Thoracic aorta (tissue), 2 donors: ENCODE measurements at regions not wholly inside any gene's neighbourhood (a gene's known extent, or its start where the extent isn't known, plus 50 kb on each side); places are given as distances from the start of the nearest gene placed in this dataset.
"Not testable (repeated sequence)": the region's sequence is repeated elsewhere in the genome, so short reads cannot be mapped to it uniquely, and the experiment has no call there.

Source experiments
- ATAC-seq: fragments of 150-250 bp; one replicate; pipeline ENCODE4 v1.8.0; 2017; ENCODE audit warnings: low read depth; ENCODE audit not compliant: insufficient number of reproducible peaks, low FRiP score
- DNase-seq: peaks from one replicate; pipeline ENCODE4 v3.0.0-alpha.2; 2020; ENCODE audit warnings: low spot score
- H3K27ac ChIP-seq, 2 donors: fragments of 200-600 bp; sonication (generic); 1 replicate in 1 of 2; 2 replicates in 1 of 2; pipeline ENCODE4 v1.5.1; 2016; ENCODE audit warnings: mild to moderate bottlenecking in 2 of 2, moderate library complexity in 2 of 2
- H3K27me3 ChIP-seq: fragments of 200-600 bp; sonication (generic); replicated peaks from 2 replicates; pipeline ENCODE4 v1.6.0; 2016; ENCODE audit warnings: mild to moderate bottlenecking; ENCODE audit not compliant: insufficient read depth
- H3K36me3 ChIP-seq: fragments of 200-600 bp; sonication (generic); one replicate; pipeline ENCODE4 v1.5.1; 2016
- H3K4me1 ChIP-seq, 2 donors: fragments of 200-600 bp; sonication (generic); 1 replicate in 1 of 2; 2 replicates in 1 of 2; pipeline versions ENCODE4 v1.5.1 to v1.6.0; 2016; ENCODE audit warnings: low read depth in 2 of 2, mild to moderate bottlenecking in 1 of 2; ENCODE audit not compliant: control insufficient read depth in 1 of 2
- H3K4me3 ChIP-seq: fragments of 200-600 bp; sonication (generic); 2 replicates; pipeline ENCODE4 v1.5.1; 2016; ENCODE audit warnings: mild to moderate bottlenecking
- H3K9me3 ChIP-seq: fragments of 200-600 bp; sonication (generic); 2 replicates; pipeline ENCODE4 v1.5.1; 2016
- CTCF ChIP-seq: fragments of 200-600 bp; sonication (generic); IDR thresholded peaks from one replicate; pipeline ENCODE4 v1.5.1; 2019; ENCODE audit warnings: antibody characterized with exemption

GRCh38 chr10:118810796-118811505 lies 56.2 kb upstream of the CACUL1 start:
- no peaks in the 10 kb centered on the region for H3K27me3 ChIP-seq
- H3K4me3 ChIP-seq: no peak overlapping the region
- H3K36me3 ChIP-seq: no peaks in the 10 kb centered on the region
- no peaks in the 10 kb centered on the region for H3K9me3 ChIP-seq
- DNase-seq (no peak), ATAC-seq (no peak)
- H3K27ac ChIP-seq: no peak overlapping the region
- TF ChIP-seq CTCF: no peak
- no peaks in the 10 kb centered on the region for H3K4me1 ChIP-seq

GRCh38 chr10:118811675-118812392 lies 57.1 kb upstream of the CACUL1 start:
- no peak overlapping the region for H3K4me3 ChIP-seq
- no peaks in the 10 kb centered on the region for H3K4me1 ChIP-seq
- H3K27me3 ChIP-seq: no peaks in the 10 kb centered on the region
- no peaks in the 10 kb centered on the region for H3K36me3 ChIP-seq
- no peak overlapping the region for H3K27ac ChIP-seq
- H3K9me3 ChIP-seq: no peaks in the 10 kb centered on the region
- no peak for TF ChIP-seq CTCF
- ATAC-seq (no peak), DNase-seq (no peak)

DNA sequence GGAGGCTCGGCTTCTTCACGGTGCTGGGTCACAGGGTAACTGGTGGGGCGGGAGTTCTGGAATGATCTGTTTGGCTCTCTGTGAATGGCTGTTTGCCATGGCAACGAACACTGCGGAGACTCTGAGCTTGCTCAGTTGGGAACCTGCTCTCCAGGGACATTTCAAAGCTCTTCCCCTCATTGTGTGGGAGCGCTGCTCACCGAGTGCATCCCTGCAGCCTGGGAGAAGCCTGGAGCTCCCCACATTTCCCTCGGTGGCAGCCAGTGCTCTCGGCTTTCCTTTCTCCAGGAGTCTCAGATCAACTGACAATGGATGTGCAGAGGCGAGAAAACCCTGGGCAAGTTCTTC lies 57.6 kb upstream of the CACUL1 start:
- Histone ChIP-seq H3K9me3 (no peaks in the 10 kb centered on the region), H3K4me1 (no peaks in the 10 kb centered on the region), H3K4me3 (no peak overlapping the region), H3K36me3 (no peaks in the 10 kb centered on the region), H3K27me3 (no peaks in the 10 kb centered on the region), H3K27ac (no peak overlapping the region)
- no peak for TF ChIP-seq CTCF
- DNase-seq (no peak), ATAC-seq (no peak)

GRCh38 chr10:118813001-118813400 lies 58.2 kb upstream of the CACUL1 start:
- not testable (repeated sequence) for H3K36me3 ChIP-seq, ATAC-seq, H3K4me3 ChIP-seq, DNase-seq, H3K4me1 ChIP-seq, H3K27me3 ChIP-seq, H3K9me3 ChIP-seq, H3K27ac ChIP-seq

- no peak for DNase-seq
- H3K4me1 ChIP-seq: no peaks in the 10 kb centered on the region
- H3K36me3 ChIP-seq: no peaks in the 10 kb centered on the region
- no peak for ATAC-seq
- no peaks in the 10 kb centered on the region for H3K9me3 ChIP-seq
- no peaks in the 10 kb centered on the region for H3K27me3 ChIP-seq
- H3K27ac ChIP-seq: no peak overlapping the region
- TF ChIP-seq CTCF: no peak
- H3K4me3 ChIP-seq: no peak overlapping the region
Measured at GRCh38 chr10:118816471-118817168, 61.9 kb upstream of the CACUL1 start.
